HCT116 (cell line): ENCODE measurements at regions not wholly inside any gene's neighbourhood (a gene's known extent, or its start where the extent isn't known, plus 50 kb on each side); places are given as distances from the start of the nearest gene placed in this dataset.

Experiments used
- ATAC-seq: fragments of 200-7000 bp; cut with Tn5 transposase; 2 replicates; pipeline ENCODE4 v1.9.1; 2020; ENCODE audit warnings: mild to moderate bottlenecking, moderate library complexity
- BruUV-seq: library from RNA; stranded (reverse); fragments of 400-500 nt; replicated peaks from 2 replicates; lab custom pipeline; 2021; lab: Mats Ljungman, UMichigan
- CTCF ChIA-PET: fragments of 300-600 bp; sonication (Branson Sonifier 250); formaldehyde crosslinking; loops from one replicate; lab custom pipeline; 2021; ENCODE audit warnings: antibody characterized with exemption; lab: Charles Lee
- POLR2A ChIA-PET: fragments of 300-600, 350-600 bp; sonication (Branson Sonifier 250); formaldehyde crosslinking; loops from one replicate; lab custom pipeline; 2021; ENCODE audit warnings: antibody characterized with exemption; lab: Charles Lee
- RAD21 ChIA-PET, 2 experiments: fragments of 300-600 bp; sonication (Branson Sonifier 250); formaldehyde crosslinking; loops; one replicate each; lab custom pipeline; 2023; ENCODE audit warnings: low total read pairs in 2 of 2; ENCODE audit not compliant: uncharacterized antibody in 2 of 2, unreplicated experiment in 2 of 2, low non-redundant PET in 1 of 2; lab: Charles Lee
- DNase-seq: peaks from one replicate; pipeline ENCODE4 v3.0.0-alpha.2; 2010; ENCODE audit warnings: low read depth, low spot score
- H2AFZ ChIP-seq: fragments of 200-600 bp; shearing (Covaris generic), sonication (generic); 2 replicates; pipeline ENCODE4 v1.6.1; 2017; ENCODE audit warnings: low read depth, mixed run types, mixed read lengths, antibody characterized with exemption, low read length; ENCODE audit not compliant: poor library complexity, severe bottlenecking
- H3K27ac ChIP-seq: 2 replicates; pipeline ENCODE4 v1.5.1; 2012; ENCODE audit warnings: low read depth, low read length
- H3K27me3 ChIP-seq: fragments of 200-600 bp; sonication (generic); 2 replicates; pipeline ENCODE4 v1.6.1; 2016; ENCODE audit warnings: mixed run types, low read length, mixed read lengths; ENCODE audit not compliant: insufficient read depth
- H3K36me3 ChIP-seq, 2 experiments: fragments of 200-500 bp in 1 of 2; fragments of 200-600 bp in 1 of 2; sonication (Bioruptor generic) in 1 of 2; sonication (generic) in 1 of 2; 2 replicates each; pipeline versions ENCODE4 v1.5.1 to v1.6.1; 2014 to 2016; ENCODE audit warnings: low read length in 2 of 2, inconsistent platforms in 1 of 2, mixed read lengths in 1 of 2, mixed run types in 1 of 2; ENCODE audit not compliant: insufficient read depth in 2 of 2, control insufficient read depth in 1 of 2
- H3K4me1 ChIP-seq, 2 experiments: fragments of 200-600 bp in 1 of 2; sonication (generic) in 1 of 2; 2 replicates each; pipeline versions ENCODE4 v1.5.1 to v1.6.1; 2012 to 2017; ENCODE audit warnings: low read length in 2 of 2, inconsistent platforms in 1 of 2, mild to moderate bottlenecking in 1 of 2, mixed read lengths in 1 of 2, mixed run types in 1 of 2, moderate library complexity in 1 of 2; ENCODE audit not compliant: insufficient read depth in 2 of 2, control insufficient read depth in 1 of 2
- H3K4me2 ChIP-seq: fragments of 200-600 bp; sonication (generic); 2 replicates; pipeline ENCODE4 v1.6.1; 2017; ENCODE audit warnings: mixed run types, low read length, mixed read lengths
- H3K4me3 ChIP-seq, 2 experiments: fragments of 200-600 bp in 1 of 2; sonication (generic) in 1 of 2; replicated peaks in 1 of 2; 2 replicates each; pipeline ENCODE4 v1.5.1; 2011 to 2016; ENCODE audit warnings: low read length in 2 of 2, control low read depth in 1 of 2, low read depth in 1 of 2, mild to moderate bottlenecking in 1 of 2, mixed read lengths in 1 of 2, mixed run types in 1 of 2
- H3K79me2 ChIP-seq: fragments of 200-600 bp; sonication (generic); 2 replicates; pipeline ENCODE4 v1.6.1; 2017; ENCODE audit warnings: mild to moderate bottlenecking, mixed run types, low read length, moderate library complexity, mixed read lengths; ENCODE audit not compliant: insufficient read depth
- H3K9ac ChIP-seq: fragments of 200-600 bp; sonication (generic); 2 replicates; pipeline ENCODE4 v1.6.1; 2016; ENCODE audit warnings: low read length, mixed read lengths
- H3K9me2 ChIP-seq: fragments of 200-600 bp; sonication (generic), shearing (Covaris generic); 2 replicates; pipeline ENCODE4 v1.6.1; 2017; ENCODE audit warnings: mixed run types, mild to moderate bottlenecking, moderate library complexity; ENCODE audit not compliant: insufficient read depth
- H3K9me3 ChIP-seq, 2 experiments: fragments of 200-500 bp in 1 of 2; fragments of 200-600 bp in 1 of 2; sonication (Bioruptor generic) in 1 of 2; sonication (generic) in 1 of 2; 2 replicates each; pipeline ENCODE4 v1.6.1; 2014 to 2017; ENCODE audit warnings: low read length in 2 of 2, mixed read lengths in 2 of 2, inconsistent platforms in 1 of 2, low read depth in 1 of 2, mild to moderate bottlenecking in 1 of 2, mixed run types in 1 of 2, moderate library complexity in 1 of 2; ENCODE audit not compliant: control insufficient read depth in 1 of 2, insufficient read depth in 1 of 2
- H4K20me1 ChIP-seq: fragments of 200-600 bp; sonication (generic), shearing (Covaris generic); 2 replicates; pipeline ENCODE4 v1.6.1; 2017; ENCODE audit warnings: mixed run types, mild to moderate bottlenecking, moderate library complexity; ENCODE audit not compliant: insufficient read depth
- ELF1 ChIP-seq: IDR thresholded peaks from 2 replicates; pipeline ENCODE4 v1.6.1; 2012; ENCODE audit warnings: low read depth, borderline replicate concordance
- EZH2phosphoT487 ChIP-seq: fragments of 200-600 bp; IDR thresholded peaks from 2 replicates; pipeline ENCODE4 v1.6.1; 2018; ENCODE audit warnings: antibody characterized with exemption, borderline replicate concordance
- JUND ChIP-seq: IDR thresholded peaks from 2 replicates; pipeline ENCODE4 v1.6.1; 2012
- POLR2A ChIP-seq: IDR thresholded peaks from 2 replicates; pipeline ENCODE4 v1.7.0; 2011; ENCODE audit warnings: borderline replicate concordance; ENCODE audit not compliant: insufficient read depth, insufficient read length; ENCODE audit errors: extremely low read depth
- POLR2AphosphoS5 ChIP-seq: IDR thresholded peaks from 2 replicates; pipeline ENCODE4 v1.6.1; 2011; ENCODE audit warnings: mild to moderate bottlenecking, low read depth, low read length, moderate library complexity
- RAD21 ChIP-seq: IDR thresholded peaks from 2 replicates; pipeline ENCODE4 v1.6.1; 2012; ENCODE audit warnings: low read depth, mild to moderate bottlenecking
- SIN3A ChIP-seq: IDR thresholded peaks from 2 replicates; pipeline ENCODE4 v1.6.1; 2012; ENCODE audit warnings: low read depth
- TCF7L2 ChIP-seq: IDR thresholded peaks from 2 replicates; pipeline ENCODE4 v1.7.0; 2011; ENCODE audit warnings: borderline replicate concordance, inconsistent platforms; ENCODE audit not compliant: insufficient read depth, insufficient read length; ENCODE audit errors: extremely low read depth
- YY1 ChIP-seq: IDR thresholded peaks from 2 replicates; pipeline ENCODE4 v1.6.1; 2011; ENCODE audit warnings: low read length, low read depth, moderate library complexity, mild to moderate bottlenecking; ENCODE audit not compliant: insufficient replicate concordance; ENCODE audit errors: extremely low read depth
- intact Hi-C: fragments of 100-400 bp; cut with micrococcal nuclease; formaldehyde crosslinking; loops from 2 replicates; pipeline ENCODE4 v1.10.0; 2022
- TF ChIP-seq, protein P1 (sequence below): IDR thresholded peaks from 2 replicates; pipeline ENCODE4 v1.6.1; 2011; ENCODE audit warnings: mild to moderate bottlenecking, low read length, moderate library complexity; ENCODE audit not compliant: insufficient replicate concordance; ENCODE audit errors: extremely low read depth
- TF ChIP-seq, protein P2 (sequence below): IDR thresholded peaks from 2 replicates; pipeline ENCODE4 v1.6.1; 2012

- no peaks in the 10 kb centered on the region for H3K36me3 ChIP-seq
- H3K9ac ChIP-seq: no peak overlapping the region
- H4K20me1 ChIP-seq: no peaks in the 10 kb centered on the region
- peaks cover 4 to 17% of the 10 kb centered on the region in 2 experiments; a peak in 3 of 4 replicates for H3K9me3 ChIP-seq
- POLR2A ChIA-PET: no interaction called here
- H3K9me2 ChIP-seq: no peaks in the 10 kb centered on the region
- CTCF ChIA-PET: no interaction called here
- no peaks in the 10 kb centered on the region for H3K27me3 ChIP-seq
- ATAC-seq: no peak
- DNase-seq: no peak
- intact Hi-C loops: no loop called here
- BruUV-seq: no TSS peak
- no peak overlapping the region for H3K4me2 ChIP-seq
- H3K4me3 ChIP-seq: no peak overlapping the region
- RAD21 ChIA-PET: no interaction called here
- H3K4me1 ChIP-seq: no peaks in the 10 kb centered on the region
- no peaks in the 10 kb centered on the region for H3K79me2 ChIP-seq
- no peak overlapping the region for H3K27ac ChIP-seq
- no peak for TF ChIP-seq ELF1
- TF ChIP-seq, all 23 proteins: peak for 0
- H2AFZ ChIP-seq: no peak overlapping the region
These were observed 332.8 kb downstream of the CNTN3 start for GRCh38 chr3:74281705-74282104.

DNA sequence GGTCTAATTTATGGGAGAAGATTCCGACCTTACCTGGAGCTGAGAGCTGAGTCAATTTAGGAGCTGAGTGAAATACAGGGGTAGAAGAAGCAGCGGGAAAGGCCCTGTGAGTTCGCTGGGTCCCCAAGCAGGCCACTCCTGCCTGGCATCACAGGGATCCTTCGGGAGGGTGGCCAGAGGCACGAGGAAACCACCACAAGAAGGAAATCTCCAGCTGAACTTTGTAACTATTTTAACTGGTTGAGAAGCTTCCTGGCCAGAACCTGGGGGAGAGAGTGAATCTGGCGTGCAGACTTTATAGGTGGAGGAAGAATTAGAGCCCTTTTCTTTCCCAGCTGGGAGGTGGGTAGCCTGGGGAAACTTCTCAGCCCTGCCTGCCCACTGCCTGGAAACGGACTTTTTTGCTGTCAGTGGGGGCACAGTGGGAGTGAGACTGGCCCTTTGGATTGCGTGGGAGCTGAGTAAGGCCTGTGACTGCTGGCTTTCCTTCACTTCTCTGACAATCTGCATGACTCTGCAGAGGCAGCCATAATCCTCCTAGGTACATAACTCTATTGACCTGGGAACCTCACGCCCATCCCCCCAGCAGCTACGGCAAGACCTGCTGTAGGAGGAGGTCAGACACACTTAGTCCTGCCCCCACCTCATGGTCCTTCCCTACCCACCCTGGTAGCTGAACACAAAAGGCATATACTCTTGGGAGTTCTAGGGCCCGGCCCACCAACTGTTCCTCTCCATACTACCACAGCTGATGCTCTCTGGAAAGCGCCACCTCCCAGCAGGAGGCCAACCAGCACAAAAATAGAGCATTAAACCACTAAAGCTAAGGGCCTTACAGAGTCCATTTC is 340.7 kb downstream of the CNTN3 start:
- Histone ChIP-seq H3K79me2 (no peaks in the 10 kb centered on the region), H3K4me2 (no peak overlapping the region), H2AFZ (no peak overlapping the region), H3K36me3 (no peaks in the 10 kb centered on the region), H3K27me3 (no peaks in the 10 kb centered on the region), H3K9me2 (no peaks in the 10 kb centered on the region), H3K27ac (no peak overlapping the region), H3K4me1 (no peaks in the 10 kb centered on the region), H3K4me3 (no peak overlapping the region), H4K20me1 (no peaks in the 10 kb centered on the region), H3K9ac (no peak overlapping the region), H3K9me3 (peaks cover 0 to 15% of the 10 kb centered on the region in 2 experiments; a peak in 2 of 4 replicates)
- ATAC-seq (no peak), DNase-seq (no peak)
- RAD21 ChIA-PET: no interaction called here
- CTCF ChIA-PET: no interaction called here
- intact Hi-C loops: no loop called here
- TF ChIP-seq EZH2phosphoT487 (no peak), POLR2A (no peak), RAD21 (no peak), POLR2AphosphoS5 (no peak), JUND (no peak), TCF7L2 (no peak), YY1 (no peak), SIN3A (no peak)
- TF ChIP-seq, protein P1, sequence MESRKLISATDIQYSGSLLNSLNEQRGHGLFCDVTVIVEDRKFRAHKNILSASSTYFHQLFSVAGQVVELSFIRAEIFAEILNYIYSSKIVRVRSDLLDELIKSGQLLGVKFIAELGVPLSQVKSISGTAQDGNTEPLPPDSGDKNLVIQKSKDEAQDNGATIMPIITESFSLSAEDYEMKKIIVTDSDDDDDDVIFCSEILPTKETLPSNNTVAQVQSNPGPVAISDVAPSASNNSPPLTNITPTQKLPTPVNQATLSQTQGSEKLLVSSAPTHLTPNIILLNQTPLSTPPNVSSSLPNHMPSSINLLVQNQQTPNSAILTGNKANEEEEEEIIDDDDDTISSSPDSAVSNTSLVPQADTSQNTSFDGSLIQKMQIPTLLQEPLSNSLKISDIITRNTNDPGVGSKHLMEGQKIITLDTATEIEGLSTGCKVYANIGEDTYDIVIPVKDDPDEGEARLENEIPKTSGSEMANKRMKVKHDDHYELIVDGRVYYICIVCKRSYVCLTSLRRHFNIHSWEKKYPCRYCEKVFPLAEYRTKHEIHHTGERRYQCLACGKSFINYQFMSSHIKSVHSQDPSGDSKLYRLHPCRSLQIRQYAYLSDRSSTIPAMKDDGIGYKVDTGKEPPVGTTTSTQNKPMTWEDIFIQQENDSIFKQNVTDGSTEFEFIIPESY: no peak
- TF ChIP-seq, protein P2, sequence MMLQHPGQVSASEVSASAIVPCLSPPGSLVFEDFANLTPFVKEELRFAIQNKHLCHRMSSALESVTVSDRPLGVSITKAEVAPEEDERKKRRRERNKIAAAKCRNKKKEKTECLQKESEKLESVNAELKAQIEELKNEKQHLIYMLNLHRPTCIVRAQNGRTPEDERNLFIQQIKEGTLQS: no peak
- no TSS peak for BruUV-seq
- POLR2A ChIA-PET: no interaction called here
